D721Med (cell line): ENCODE measurements at regions not wholly inside any gene's neighbourhood (a gene's known extent, or its start where the extent isn't known, plus 50 kb on each side); places are given as distances from the start of the nearest gene placed in this dataset.
"Not testable (repeated sequence)": the region's sequence is repeated elsewhere in the genome, so short reads cannot be mapped to it uniquely, and the experiment has no call there.

Source experiments
- DNase-seq: peaks from one replicate; pipeline ENCODE4 v3.0.0; 2011; ENCODE audit warnings: low spot score; ENCODE audit not compliant: insufficient read length
- FAIRE-seq: peaks from 2 replicates; lab custom pipeline; 2011; peaks lifted over from hg19 to GRCh38; lab: Jason Lieb, UNC
- CTCF ChIP-seq: IDR thresholded peaks from 2 replicates; pipeline ENCODE4 v1.5.1; 2012; ENCODE audit warnings: mild to moderate bottlenecking, control low read depth; ENCODE audit not compliant: insufficient read depth; ENCODE audit errors: missing control alignments

DNA sequence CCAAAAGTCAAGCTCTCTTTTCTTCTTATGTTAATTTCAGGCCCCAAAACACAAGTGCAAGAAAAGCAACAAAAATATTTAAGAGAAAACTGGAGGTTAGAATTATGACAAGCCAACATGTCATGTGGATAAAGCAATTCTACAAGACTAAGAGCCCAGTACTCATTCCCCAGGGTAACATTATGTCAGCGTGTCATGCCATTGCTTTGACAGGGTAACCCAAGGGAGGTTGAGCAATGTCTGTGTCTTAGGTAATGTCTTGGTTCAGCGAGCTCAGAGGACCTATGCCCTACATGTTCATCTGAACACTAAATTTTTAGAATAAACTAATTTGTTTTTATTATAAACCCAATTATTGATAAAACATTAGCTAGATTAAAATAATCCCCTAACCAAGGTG, 173.2 kb upstream of the ZNF804A start:
- TF ChIP-seq CTCF = no peak
- DNase-seq = no peak

GRCh38 chr2:184444217-184444616, 154.1 kb upstream of the ZNF804A start:
- TF ChIP-seq CTCF = no peak
- DNase-seq (no peak), FAIRE-seq (peak; percentile 21)

More for the DNA sequence above, 173.2 kb upstream of the ZNF804A start:
- FAIRE-seq = no peak

- DNase-seq (no peak), FAIRE-seq (no peak)
- no peak for TF ChIP-seq CTCF
These were observed 153.6 kb upstream of the ZNF804A start for GRCh38 chr2:184444623-184445223.

- no peak for DNase-seq
- FAIRE-seq = peak; percentile 95
- TF ChIP-seq CTCF = no peak
These were observed 148.6 kb upstream of the ZNF804A start for GRCh38 chr2:184449760-184450159.

GRCh38 chr2:184452907-184453306, 145.4 kb upstream of the ZNF804A start:
- TF ChIP-seq CTCF = no peak
- no peak for DNase-seq
- no peak for FAIRE-seq

DNA sequence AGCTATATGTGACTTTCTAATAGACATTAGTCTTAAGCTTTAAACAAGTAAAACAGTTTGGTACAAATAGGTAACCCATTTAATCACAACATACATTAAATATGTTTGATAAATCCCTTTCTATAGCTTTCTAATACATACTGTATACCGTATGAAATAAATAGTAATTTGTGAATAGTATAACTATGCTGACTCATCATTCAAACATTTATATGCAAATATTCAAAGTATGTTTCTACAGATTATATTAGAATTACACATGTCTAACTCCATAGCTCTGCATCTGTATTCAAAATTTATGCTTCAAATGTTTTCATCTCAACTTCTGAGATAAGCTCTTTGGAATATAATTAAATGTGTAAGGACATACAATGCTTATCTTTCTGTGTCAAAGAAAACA, 142.7 kb upstream of the ZNF804A start:
- no peak for DNase-seq
- FAIRE-seq = no peak

DNA sequence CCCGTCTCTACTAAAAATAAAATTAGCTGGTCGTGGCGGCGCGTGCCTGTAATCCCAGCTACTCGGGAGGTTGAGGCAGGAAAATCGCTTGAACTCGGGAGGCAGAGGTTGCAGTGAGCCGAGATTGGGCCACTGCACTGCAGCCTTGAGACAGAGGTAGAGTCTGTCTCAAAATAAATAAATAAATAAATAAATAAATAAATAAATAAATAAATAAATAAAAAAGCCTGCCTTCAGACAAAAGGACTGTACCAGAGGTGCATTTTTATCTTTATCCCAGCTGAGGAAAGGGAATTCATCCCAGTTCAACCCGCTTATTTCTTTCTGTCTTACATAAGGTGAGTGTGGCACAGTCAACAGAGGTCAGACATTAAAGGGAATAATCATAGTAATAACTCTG, 141.6 kb upstream of the ZNF804A start:
- FAIRE-seq = not testable (repeated sequence)

More for the DNA sequence above, 142.7 kb upstream of the ZNF804A start:
- no peak for TF ChIP-seq CTCF

More for the DNA sequence above, 141.6 kb upstream of the ZNF804A start:
- DNase-seq = not testable (repeated sequence)
